T-cell (primary cell): ENCODE measurements at regions not wholly inside any gene's neighbourhood (a gene's known extent, or its start where the extent isn't known, plus 50 kb on each side); places are given as distances from the start of the nearest gene placed in this dataset.

Experiments used
- ATAC-seq, 4 experiments: fragments of 200-7000 bp in 3 of 4; fragments of 150-1000 bp in 1 of 4; cut with Tn5 transposase; replicated peaks in 1 of 4; 1 replicate in 3 of 4; 2 replicates in 1 of 4; pipeline ENCODE4 v1.10.0; 2021; ENCODE audit warnings: moderate library complexity in 3 of 4, mild to moderate bottlenecking in 2 of 4, moderate number of reproducible peaks in 1 of 4
- CTCF ChIA-PET, 2 donors: fragments of 300-600 bp; sonication (Branson Sonifier 250); formaldehyde crosslinking; loops; one replicate each; lab custom pipeline; 2022; ENCODE audit warnings: antibody characterized with exemption in 2 of 2; lab: Charles Lee
- POLR2A ChIA-PET, 2 donors: fragments of 300-600 bp; sonication (Branson Sonifier 250); formaldehyde crosslinking; loops; one replicate each; lab custom pipeline; 2022; ENCODE audit warnings: antibody characterized with exemption in 2 of 2; lab: Charles Lee
- DNase-seq, 35 experiments: peaks; one replicate each; pipeline versions ENCODE4 v3.0.0 to v3.0.0-alpha.2; 2013 to 2023
- H3K27ac ChIP-seq: one replicate; pipeline ENCODE4 v1.5.1; 2013; ENCODE audit warnings: low read length
- H3K27me3 ChIP-seq, 2 experiments: replicated peaks in 1 of 2; 1 replicate in 1 of 2; 2 replicates in 1 of 2; pipeline versions ENCODE4 v1.6.1 to v1.7.0; 2013; ENCODE audit warnings: low read length in 1 of 2, mixed read lengths in 1 of 2; ENCODE audit not compliant: control insufficient read depth in 2 of 2, insufficient read depth in 2 of 2; ENCODE audit errors: extremely low read depth in 1 of 2
- H3K36me3 ChIP-seq, 2 donors: 1 replicate in 1 of 2; 2 replicates in 1 of 2; pipeline versions ENCODE4 v1.6.1 to v1.7.0; 2013; ENCODE audit warnings: low read length in 1 of 2; ENCODE audit not compliant: control insufficient read depth in 2 of 2, insufficient read depth in 1 of 2; ENCODE audit errors: extremely low read depth in 1 of 2
- H3K4me1 ChIP-seq, 2 experiments: 1 replicate in 1 of 2; 2 replicates in 1 of 2; pipeline versions ENCODE4 v1.6.1 to v1.7.0; 2013; ENCODE audit warnings: low read length in 2 of 2, mixed read lengths in 1 of 2; ENCODE audit not compliant: insufficient read depth in 2 of 2, control insufficient read depth in 1 of 2; ENCODE audit errors: extremely low read depth in 1 of 2
- H3K4me3 ChIP-seq, 2 donors: 1 replicate in 1 of 2; 2 replicates in 1 of 2; pipeline versions ENCODE4 v1.5.1 to v1.7.0; 2013; ENCODE audit warnings: mild to moderate bottlenecking in 2 of 2, low read length in 1 of 2, moderate library complexity in 1 of 2; ENCODE audit not compliant: control insufficient read depth in 1 of 2; ENCODE audit errors: extremely low read depth in 1 of 2
- H3K9me3 ChIP-seq: 2 replicates; pipeline ENCODE4 v1.7.0; 2013
- H3K27ac Mint-ChIP-seq, 2 donors: one replicate each; pipeline ENCODE4 v1.8.0; 2020 to 2021; ENCODE audit warnings: mild to moderate bottlenecking in 2 of 2, mixed read lengths in 2 of 2
- H3K27me3 Mint-ChIP-seq, 2 donors: one replicate each; pipeline ENCODE4 v1.8.0; 2021 to 2022; ENCODE audit warnings: mixed read lengths in 2 of 2
- H3K36me3 Mint-ChIP-seq: one replicate; pipeline ENCODE4 v1.8.0; 2021; ENCODE audit warnings: mixed read lengths
- H3K4me1 Mint-ChIP-seq, 3 donors: one replicate each; pipeline ENCODE4 v1.8.0; 2020 to 2022; ENCODE audit warnings: mixed read lengths in 3 of 3, mild to moderate bottlenecking in 1 of 3
- H3K4me3 Mint-ChIP-seq, 3 donors: one replicate each; pipeline ENCODE4 v1.8.0; 2020 to 2022; ENCODE audit warnings: mild to moderate bottlenecking in 3 of 3, mixed read lengths in 3 of 3, moderate library complexity in 3 of 3
- H3K9me3 Mint-ChIP-seq, 3 donors: one replicate each; pipeline ENCODE4 v1.8.0; 2020 to 2022; ENCODE audit warnings: mixed read lengths in 3 of 3
- WGBS: methylation state at CpG from one replicate; pipeline ENCODE4 v1.1.5; 2013; ENCODE audit warnings: missing lambda C conversion rate; ENCODE audit not compliant: insufficient coverage; 5-methylcytosine and 5-hydroxymethylcytosine counted together

DNA sequence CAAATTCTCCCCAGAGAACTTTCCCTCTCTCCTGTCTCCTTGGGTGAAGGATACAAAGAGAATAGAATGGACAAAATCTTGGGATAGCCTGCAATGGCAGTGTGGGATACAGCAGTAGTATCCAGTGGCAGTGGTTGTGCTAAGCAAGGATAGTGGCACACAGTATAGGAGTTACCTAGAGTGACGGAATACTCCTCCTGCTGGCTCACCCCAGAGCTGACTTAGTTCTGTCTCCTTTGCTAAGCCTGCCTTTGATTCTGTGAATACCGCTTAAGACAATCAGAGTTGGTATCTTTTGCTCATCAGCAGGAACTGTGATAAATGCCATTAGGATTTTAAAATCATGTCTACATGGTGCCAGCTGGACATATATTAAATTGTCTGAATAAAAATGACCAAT lies 404.3 kb downstream of the JRKL start:
- ATAC-seq (no peak), DNase-seq (no peak)
- H3K27ac Mint-ChIP-seq, result no peak overlapping the region
- no peaks in the 10 kb centered on the region for H3K36me3 ChIP-seq
- ChIA-PET CTCF (no interaction called here), POLR2A (no interaction called here)
- no peaks in the 10 kb centered on the region for H3K4me1 Mint-ChIP-seq
- H3K9me3 Mint-ChIP-seq, result peaks cover 9 to 24% (median 20%) of the 10 kb centered on the region in 3 donors
- no peak overlapping the region for H3K27ac ChIP-seq
- no peak overlapping the region for H3K4me3 ChIP-seq
- H3K27me3 ChIP-seq, result no peaks in the 10 kb centered on the region
- no peaks in the 10 kb centered on the region for H3K4me1 ChIP-seq
- H3K36me3 Mint-ChIP-seq, result no peaks in the 10 kb centered on the region
- 91% methylated on average over 2 of the region's 2 CpGs for WGBS
- H3K9me3 ChIP-seq, result no peaks in the 10 kb centered on the region
- no peaks in the 10 kb centered on the region for H3K27me3 Mint-ChIP-seq
- no peak overlapping the region for H3K4me3 Mint-ChIP-seq

DNA sequence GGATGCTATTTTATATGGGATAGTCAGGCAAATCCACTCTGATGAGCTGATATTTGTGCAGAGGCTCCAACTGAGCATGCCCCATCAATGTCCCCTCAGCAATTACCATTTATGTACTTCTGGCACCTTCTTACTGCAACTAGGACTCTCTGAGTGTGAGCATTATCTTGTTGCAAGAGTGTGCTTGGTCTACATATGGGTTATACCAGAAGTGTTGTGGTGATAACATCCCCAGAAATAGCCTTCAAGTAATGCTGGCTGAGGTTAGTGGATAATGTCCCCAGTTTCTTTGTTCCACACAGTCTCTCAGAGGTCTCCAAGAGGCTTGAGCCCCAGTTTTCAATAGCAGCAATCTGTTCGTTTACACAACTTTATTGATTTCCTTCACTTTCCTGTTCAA lies 408.6 kb downstream of the JRKL start:
- H3K27me3 ChIP-seq, result no peaks in the 10 kb centered on the region
- POLR2A ChIA-PET, result no interaction called here
- no peak overlapping the region for H3K4me3 ChIP-seq
- no peaks in the 10 kb centered on the region for H3K4me1 Mint-ChIP-seq
- H3K27ac Mint-ChIP-seq, result no peak overlapping the region
- H3K4me3 Mint-ChIP-seq, result no peak overlapping the region
- WGBS, result no CpG with 5 or more reads among the region's 1 CpG
- ATAC-seq (no peak), DNase-seq (no peak)
- H3K27ac ChIP-seq, result no peak overlapping the region
- H3K36me3 ChIP-seq, result no peaks in the 10 kb centered on the region
- H3K9me3 ChIP-seq, result no peaks in the 10 kb centered on the region
- H3K36me3 Mint-ChIP-seq, result no peaks in the 10 kb centered on the region
- H3K27me3 Mint-ChIP-seq, result no peaks in the 10 kb centered on the region
- H3K4me1 ChIP-seq, result no peaks in the 10 kb centered on the region
- H3K9me3 Mint-ChIP-seq, result peaks cover 0 to 4% (median 4%) of the 10 kb centered on the region in 3 donors
- CTCF ChIA-PET, result no interaction called here

DNA sequence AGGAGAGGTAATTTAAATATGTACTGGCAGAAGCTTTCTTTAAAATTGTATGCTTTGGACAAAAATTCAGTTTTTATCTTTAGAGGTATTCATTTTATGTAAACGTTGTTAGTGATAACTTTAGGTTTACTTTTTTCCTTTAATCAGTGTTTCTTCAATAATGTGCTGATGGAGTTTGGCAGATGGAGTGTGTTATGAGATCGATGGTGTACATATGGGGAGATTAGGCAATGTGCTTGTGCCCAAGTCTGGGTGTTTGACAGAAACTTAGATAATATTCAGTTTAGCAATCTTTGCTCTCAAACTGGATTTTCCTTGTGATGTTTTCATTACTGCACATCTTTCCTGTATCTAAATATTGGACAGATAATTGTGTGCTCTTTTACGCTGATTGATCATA lies 425.4 kb downstream of the JRKL start:
- WGBS, result no CpG with 5 or more reads among the region's 3 CpGs
- Mint-ChIP-seq H3K27ac (no peak overlapping the region), H3K4me3 (no peak overlapping the region), H3K9me3 (peaks cover 0 to 8% (median 3%) of the 10 kb centered on the region in 3 donors), H3K36me3 (no peaks in the 10 kb centered on the region), H3K4me1 (no peaks in the 10 kb centered on the region), H3K27me3 (no peaks in the 10 kb centered on the region)
- no peak for DNase-seq
- Histone ChIP-seq H3K4me1 (no peaks in the 10 kb centered on the region), H3K27me3 (no peaks in the 10 kb centered on the region), H3K4me3 (no peak overlapping the region), H3K9me3 (no peaks in the 10 kb centered on the region), H3K27ac (no peak overlapping the region), H3K36me3 (no peaks in the 10 kb centered on the region)
- ATAC-seq, result no peak
- ChIA-PET POLR2A (no interaction called here), CTCF (no interaction called here)

DNA sequence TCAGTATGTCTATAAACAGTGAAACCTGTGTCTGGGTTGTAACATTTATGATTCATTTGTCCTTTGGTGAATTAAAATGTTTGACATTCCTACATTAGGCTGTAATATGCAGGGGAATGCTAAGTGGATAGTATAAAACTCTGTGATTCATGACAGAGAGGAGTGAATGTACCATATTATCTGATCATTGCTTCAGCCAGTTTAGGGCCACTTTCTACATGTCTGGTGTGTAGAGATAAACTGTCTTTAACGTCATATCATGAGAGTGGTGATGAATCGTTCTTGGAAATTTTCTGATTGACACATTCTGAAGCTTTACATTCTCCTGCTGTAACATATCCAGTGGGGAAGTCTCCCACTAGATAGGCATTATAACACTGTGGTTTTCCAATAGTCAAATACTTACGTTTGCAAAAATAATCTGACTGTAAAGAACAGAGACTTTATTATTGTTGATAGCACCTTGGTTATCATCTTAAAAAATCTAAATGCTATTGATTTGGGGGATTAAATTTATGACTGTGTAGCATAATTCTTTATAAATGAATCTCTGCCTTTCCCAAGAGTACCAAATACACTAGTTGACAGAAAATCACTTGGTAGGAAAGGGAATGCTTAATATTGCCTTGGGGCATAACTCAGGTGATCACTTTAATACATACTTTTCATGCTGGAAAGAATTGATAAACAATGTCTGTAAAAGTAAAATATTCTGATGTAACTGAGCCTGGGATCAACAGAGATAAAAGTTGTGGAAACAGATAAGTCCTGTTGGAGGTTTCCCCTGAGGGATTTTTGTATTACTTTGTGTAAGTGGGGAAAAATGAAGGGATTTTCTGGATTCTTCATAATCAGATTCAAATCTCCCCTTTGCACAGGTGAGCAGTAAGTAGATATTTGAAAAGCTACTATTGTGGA lies 427.9 kb downstream of the JRKL start:
- ATAC-seq (no peak), DNase-seq (no peak)
- H3K9me3 ChIP-seq, result no peaks in the 10 kb centered on the region
- no peak overlapping the region for H3K27ac Mint-ChIP-seq
- H3K27me3 Mint-ChIP-seq, result no peaks in the 10 kb centered on the region
- peaks cover 2 to 4% (median 3%) of the 10 kb centered on the region in 3 donors for H3K9me3 Mint-ChIP-seq
- H3K27me3 ChIP-seq, result no peaks in the 10 kb centered on the region
- H3K4me1 ChIP-seq, result no peaks in the 10 kb centered on the region
- no peak overlapping the region for H3K27ac ChIP-seq
- no peaks in the 10 kb centered on the region for H3K36me3 ChIP-seq
- CTCF ChIA-PET, result no interaction called here
- no peak overlapping the region for H3K4me3 Mint-ChIP-seq
- no CpG with 5 or more reads among the region's 3 CpGs for WGBS
- H3K4me3 ChIP-seq, result no peak overlapping the region
- H3K36me3 Mint-ChIP-seq, result no peaks in the 10 kb centered on the region
- POLR2A ChIA-PET, result no interaction called here
- no peaks in the 10 kb centered on the region for H3K4me1 Mint-ChIP-seq

GRCh38 chr11:96827164-96827563 lies 437.4 kb downstream of the JRKL start:
- Mint-ChIP-seq H3K4me1 (no peaks in the 10 kb centered on the region), H3K36me3 (no peaks in the 10 kb centered on the region), H3K27me3 (no peaks in the 10 kb centered on the region), H3K4me3 (no peak overlapping the region), H3K9me3 (peaks cover 0 to 9% (median 9%) of the 10 kb centered on the region in 3 donors), H3K27ac (no peak overlapping the region)
- ChIA-PET POLR2A (no interaction called here), CTCF (no interaction called here)
- Histone ChIP-seq H3K4me3 (no peak overlapping the region), H3K9me3 (no peaks in the 10 kb centered on the region), H3K4me1 (no peaks in the 10 kb centered on the region), H3K27ac (no peak overlapping the region), H3K27me3 (no peaks in the 10 kb centered on the region), H3K36me3 (no peaks in the 10 kb centered on the region)
- DNase-seq (no peak), ATAC-seq (no peak)
- WGBS, result 50% methylated on average over 1 of the region's 4 CpGs

DNA sequence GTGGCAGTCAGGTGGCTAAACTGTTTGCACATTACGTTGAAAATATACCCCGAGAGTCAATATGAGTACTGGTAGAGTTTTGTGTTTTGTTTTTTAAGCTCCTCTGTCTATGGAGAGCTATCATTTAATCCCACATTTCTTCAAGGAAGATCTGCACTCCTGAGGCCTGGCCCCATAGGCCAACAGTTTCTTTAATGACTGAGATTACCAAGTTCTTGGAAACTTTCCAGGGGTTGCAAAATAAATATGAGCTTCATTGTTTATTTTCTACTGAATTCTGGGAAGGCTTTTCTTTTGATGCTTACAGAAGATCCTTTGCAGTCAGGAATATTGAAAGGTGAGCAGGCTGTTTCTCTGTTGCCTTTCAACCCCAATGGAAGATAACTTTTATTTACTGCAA lies 452.0 kb downstream of the JRKL start:
- no peak for ATAC-seq
- H3K27ac Mint-ChIP-seq, result no peak overlapping the region
- no peaks in the 10 kb centered on the region for H3K9me3 ChIP-seq
- no peak overlapping the region for H3K4me3 Mint-ChIP-seq
- POLR2A ChIA-PET, result no interaction called here
- H3K27ac ChIP-seq, result no peak overlapping the region
- CTCF ChIA-PET, result no interaction called here
- H3K27me3 Mint-ChIP-seq, result no peaks in the 10 kb centered on the region
- no peaks in the 10 kb centered on the region for H3K4me1 ChIP-seq
- H3K36me3 Mint-ChIP-seq, result no peaks in the 10 kb centered on the region
- H3K9me3 Mint-ChIP-seq, result peaks cover 3 to 14% (median 7%) of the 10 kb centered on the region in 3 donors
- H3K36me3 ChIP-seq, result no peaks in the 10 kb centered on the region
- H3K4me1 Mint-ChIP-seq, result no peaks in the 10 kb centered on the region
- H3K4me3 ChIP-seq, result no peak overlapping the region
- DNase-seq, result no peak
- no CpG with 5 or more reads among the region's 2 CpGs for whole genome bisulfite sequencing
- H3K27me3 ChIP-seq, result no peaks in the 10 kb centered on the region
